K562 (cell line): ENCODE measurements at regions not wholly inside any gene's neighbourhood (a gene's known extent, or its start where the extent isn't known, plus 50 kb on each side); places are given as distances from the start of the nearest gene placed in this dataset.

Experiments
- CTCF ChIP-seq, 3 experiments: IDR thresholded peaks in 2 of 3; conservative IDR thresholded peaks in 1 of 3; 2 replicates each; pipeline ENCODE4 v1.5.1; 2011 to 2012; ENCODE audit warnings: low read length in 3 of 3, mild to moderate bottlenecking in 3 of 3, control low read depth in 2 of 3, improper control_type of control experiment in 1 of 3, inconsistent platforms in 1 of 3, low read depth in 1 of 3, mixed read lengths in 1 of 3, moderate library complexity in 1 of 3; ENCODE audit not compliant: insufficient read depth in 2 of 3
- HDGF ChIP-seq: fragments of 450-650 bp; IDR thresholded peaks from 2 replicates; pipeline ENCODE4 v1.6.1; 2016
- HMG20A ChIP-seq: fragments of 450-650 bp; formaldehyde crosslinking; conservative IDR thresholded peaks from 2 replicates; pipeline ENCODE4 v1.4.0; 2020; ENCODE audit warnings: mild to moderate bottlenecking, mixed read lengths
- RAD51 ChIP-seq: fragments of 450-650 bp; IDR thresholded peaks from 2 replicates; pipeline ENCODE4 v1.7.1; 2016; ENCODE audit warnings: low read depth, mild to moderate bottlenecking, borderline replicate concordance
- RBBP5 ChIP-seq: fragments of 200-600 bp; sonication (generic); IDR thresholded peaks from 2 replicates; pipeline ENCODE4 v1.6.1; 2012; ENCODE audit warnings: borderline replicate concordance, mild to moderate bottlenecking, low read length, control low read depth, inconsistent platforms; ENCODE audit not compliant: insufficient read depth, poor library complexity, severe bottlenecking
- TF ChIP-seq, protein P1 (sequence below): fragments of 150-350 bp; conservative IDR thresholded peaks from 2 replicates; pipeline ENCODE4 v1.6.1; 2014; ENCODE audit warnings: low read length

DNA sequence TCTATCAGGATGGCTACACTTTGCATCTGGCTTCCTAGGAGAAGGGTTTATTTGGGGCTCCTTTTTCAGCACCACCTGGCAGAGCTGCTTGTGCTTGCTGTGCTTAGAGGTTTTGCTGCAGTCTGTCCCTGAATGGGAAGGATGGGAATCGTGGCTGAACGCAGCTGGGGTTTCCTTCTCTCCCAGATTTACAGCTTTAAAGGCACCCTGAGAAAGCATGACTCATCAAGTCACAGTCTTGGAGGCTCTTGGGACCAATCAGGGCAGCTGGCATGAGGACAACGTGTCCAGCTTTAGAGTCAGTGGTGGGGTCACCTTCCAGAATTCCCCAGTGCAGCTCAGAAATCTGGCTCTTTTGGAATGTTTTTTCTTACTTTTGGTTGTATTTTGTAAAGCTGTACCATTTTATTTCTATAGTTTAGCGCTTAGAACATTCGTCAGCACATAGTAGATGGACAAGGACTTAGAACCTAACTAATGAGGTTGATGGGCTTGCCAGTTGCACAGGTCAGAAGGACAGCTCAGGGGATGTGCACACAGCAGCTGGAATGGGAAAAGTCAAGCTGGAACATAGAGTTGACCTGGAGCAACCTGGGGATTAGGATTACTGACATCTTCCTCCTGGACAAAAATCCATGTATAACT lies 222.6 kb downstream of the PRDM2 start:
- TF ChIP-seq, protein P1, sequence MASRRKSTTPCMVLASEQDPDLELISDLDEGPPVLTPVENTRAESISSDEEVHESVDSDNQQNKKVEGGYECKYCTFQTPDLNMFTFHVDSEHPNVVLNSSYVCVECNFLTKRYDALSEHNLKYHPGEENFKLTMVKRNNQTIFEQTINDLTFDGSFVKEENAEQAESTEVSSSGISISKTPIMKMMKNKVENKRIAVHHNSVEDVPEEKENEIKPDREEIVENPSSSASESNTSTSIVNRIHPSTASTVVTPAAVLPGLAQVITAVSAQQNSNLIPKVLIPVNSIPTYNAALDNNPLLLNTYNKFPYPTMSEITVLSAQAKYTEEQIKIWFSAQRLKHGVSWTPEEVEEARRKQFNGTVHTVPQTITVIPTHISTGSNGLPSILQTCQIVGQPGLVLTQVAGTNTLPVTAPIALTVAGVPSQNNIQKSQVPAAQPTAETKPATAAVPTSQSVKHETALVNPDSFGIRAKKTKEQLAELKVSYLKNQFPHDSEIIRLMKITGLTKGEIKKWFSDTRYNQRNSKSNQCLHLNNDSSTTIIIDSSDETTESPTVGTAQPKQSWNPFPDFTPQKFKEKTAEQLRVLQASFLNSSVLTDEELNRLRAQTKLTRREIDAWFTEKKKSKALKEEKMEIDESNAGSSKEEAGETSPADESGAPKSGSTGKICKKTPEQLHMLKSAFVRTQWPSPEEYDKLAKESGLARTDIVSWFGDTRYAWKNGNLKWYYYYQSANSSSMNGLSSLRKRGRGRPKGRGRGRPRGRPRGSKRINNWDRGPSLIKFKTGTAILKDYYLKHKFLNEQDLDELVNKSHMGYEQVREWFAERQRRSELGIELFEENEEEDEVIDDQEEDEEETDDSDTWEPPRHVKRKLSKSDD: no peak
- TF ChIP-seq CTCF (IDR thresholded peaks at IDR 0.05 in 2 of 3, conservative IDR thresholded peaks at IDR 0.05 in 1 of 3; ENCODE audit: insufficient read depth in 2 of 3, low read depth in 1 of 3, low read length in 3 of 3): no peak
- no peak for TF ChIP-seq RAD51
- TF ChIP-seq HMG20A (CRISPR knock-in tag): no peak
- TF ChIP-seq RBBP5: no peak
- no peak for TF ChIP-seq HDGF
